Ectodermal cell (in vitro differentiated cells): ENCODE measurements at regions not wholly inside any gene's neighbourhood (a gene's known extent, or its start where the extent isn't known, plus 50 kb on each side); places are given as distances from the start of the nearest gene placed in this dataset.
"Not testable (repeated sequence)": the region's sequence is repeated elsewhere in the genome, so short reads cannot be mapped to it uniquely, and the experiment has no call there.

Experiments
- H3K27ac ChIP-seq: 2 replicates; pipeline ENCODE4 v1.7.0; 2013; ENCODE audit warnings: mild to moderate bottlenecking, low read depth, low read length; ENCODE audit not compliant: insufficient read depth, poor library complexity, severe bottlenecking
- H3K27me3 ChIP-seq: 2 replicates; pipeline ENCODE4 v1.7.0; 2013; ENCODE audit warnings: mild to moderate bottlenecking, low read length; ENCODE audit not compliant: insufficient read depth, control insufficient read depth, poor library complexity, severe bottlenecking
- H3K36me3 ChIP-seq: one replicate; pipeline ENCODE4 v1.7.0; 2013; ENCODE audit warnings: low read length; ENCODE audit not compliant: control insufficient read depth, insufficient read depth
- H3K4me1 ChIP-seq: one replicate; pipeline ENCODE4 v1.7.0; 2013; ENCODE audit warnings: low read length; ENCODE audit not compliant: control insufficient read depth, insufficient read depth
- H3K4me3 ChIP-seq: 2 replicates; pipeline ENCODE4 v1.7.0; 2013; ENCODE audit warnings: low read depth, low read length, control low read depth; ENCODE audit not compliant: insufficient read depth
- H3K9me3 ChIP-seq: 2 replicates; pipeline ENCODE4 v1.7.0; 2013; ENCODE audit warnings: mild to moderate bottlenecking, low read length, moderate library complexity; ENCODE audit not compliant: control insufficient read depth
- WGBS, 2 experiments: methylation state at CpG; one replicate each; pipeline ENCODE4 v1.1.7; 2013; ENCODE audit warnings: missing lambda C conversion rate in 2 of 2; 5-methylcytosine and 5-hydroxymethylcytosine counted together

DNA sequence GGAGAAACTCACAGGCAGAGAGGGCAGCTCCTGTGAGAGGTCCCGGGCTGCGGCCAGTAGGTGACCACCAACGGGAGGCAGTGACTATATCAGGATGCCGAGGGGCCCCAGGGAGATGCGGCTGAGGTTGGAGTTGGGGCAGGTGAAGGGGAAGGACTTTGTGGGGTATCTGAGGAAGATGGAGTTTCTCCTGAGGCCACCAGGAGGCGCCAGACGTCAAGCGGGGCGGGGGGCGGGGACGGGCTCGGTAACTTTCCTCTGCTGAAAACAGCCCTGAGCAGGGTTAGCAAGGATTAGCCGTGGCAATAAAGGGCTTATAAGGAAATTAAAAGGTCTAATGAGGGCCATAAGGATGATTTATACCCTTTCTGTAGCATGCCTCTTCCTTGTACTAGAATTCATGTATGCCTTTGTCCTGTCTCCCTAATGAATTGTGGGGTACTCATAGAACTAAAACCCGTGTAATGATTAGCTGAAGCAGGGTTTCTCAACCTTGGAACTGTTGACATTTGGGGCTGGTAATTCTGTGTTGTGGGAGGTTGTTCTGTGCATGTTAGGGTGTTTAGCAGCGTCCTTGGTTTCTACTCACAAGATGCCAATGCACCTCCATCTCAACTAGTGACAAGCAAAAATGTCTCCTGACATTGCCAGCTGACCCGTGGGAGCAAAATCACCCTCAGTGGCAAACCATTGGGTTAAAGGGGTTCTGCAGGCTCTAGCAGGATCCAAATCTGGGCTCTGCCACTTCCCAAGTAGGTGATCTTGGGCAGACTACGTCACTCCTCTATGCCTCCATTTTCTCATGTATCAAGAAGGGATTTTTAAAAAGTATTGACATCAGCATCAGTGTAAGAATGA, 74.8 kb upstream of the GRIN2A start:
- no peaks in the 10 kb centered on the region for H3K9me3 ChIP-seq
- WGBS, 2 experiments: 25 to 27% methylated on average over 16 to 17 of the region's 17 CpGs
- H3K27ac ChIP-seq: no peak overlapping the region
- H3K4me1 ChIP-seq: peaks cover 4% of the 10 kb centered on the region
- H3K27me3 ChIP-seq: no peaks in the 10 kb centered on the region
- no peaks in the 10 kb centered on the region for H3K36me3 ChIP-seq
- H3K4me3 ChIP-seq: no peak overlapping the region

DNA sequence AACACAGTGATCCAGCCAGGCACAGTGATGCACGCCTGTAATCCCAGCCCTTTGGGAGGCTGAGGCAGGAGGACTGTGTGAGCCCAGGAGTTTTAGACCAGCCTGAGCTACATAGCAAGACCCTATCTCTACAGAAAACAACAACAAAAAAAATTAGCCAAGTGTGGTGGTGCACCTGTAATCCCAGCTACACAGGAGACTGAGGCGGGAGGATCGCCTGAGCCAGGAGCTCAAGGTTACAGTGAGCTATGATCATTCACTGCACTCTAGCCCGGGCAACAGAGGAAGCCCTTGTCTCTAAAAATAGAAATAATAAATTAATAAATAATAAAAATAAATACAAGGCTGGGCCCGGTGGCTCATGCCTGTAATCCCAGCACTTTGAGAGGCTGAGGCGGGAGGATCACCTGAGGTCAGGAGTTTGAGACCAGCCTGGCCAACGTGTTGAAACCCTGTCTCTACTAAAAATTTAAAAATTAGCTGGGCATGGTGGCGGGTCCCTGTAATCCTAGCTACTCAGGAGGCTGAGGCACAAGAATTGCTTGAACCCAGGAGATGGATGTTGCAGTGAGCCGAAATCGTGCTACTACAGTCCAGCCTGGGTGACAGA, 75.5 kb upstream of the GRIN2A start:
- not testable (repeated sequence) for H3K9me3 ChIP-seq
- 93 to 94% methylated on average over 9 of the region's 10 CpGs for WGBS, 2 experiments

GRCh38 chr16:10258930-10259603, 76.8 kb upstream of the GRIN2A start:
- H3K27ac ChIP-seq, H3K27me3 ChIP-seq: not testable (repeated sequence)
- 84 to 92% methylated on average over 8 to 10 of the region's 10 CpGs for WGBS, 2 experiments

More for the DNA sequence above, 75.5 kb upstream of the GRIN2A start:
- H3K4me3 ChIP-seq, H3K27me3 ChIP-seq, H3K36me3 ChIP-seq, H3K27ac ChIP-seq, H3K4me1 ChIP-seq: not testable (repeated sequence)

GRCh38 chr16:10261077-10261476, 78.8 kb upstream of the GRIN2A start:
- no peaks in the 10 kb centered on the region for H3K27me3 ChIP-seq
- H3K9me3 ChIP-seq: no peaks in the 10 kb centered on the region
- H3K27ac ChIP-seq: no peak overlapping the region
- no peaks in the 10 kb centered on the region for H3K36me3 ChIP-seq
- no peak overlapping the region for H3K4me3 ChIP-seq
- peaks cover 4% of the 10 kb centered on the region for H3K4me1 ChIP-seq
- WGBS, 2 experiments: 86 to 91% methylated on average over 11 of the region's 11 CpGs

More at GRCh38 chr16:10258930-10259603, 76.8 kb upstream of the GRIN2A start:
- H3K9me3 ChIP-seq, H3K4me3 ChIP-seq, H3K4me1 ChIP-seq, H3K36me3 ChIP-seq: not testable (repeated sequence)

DNA sequence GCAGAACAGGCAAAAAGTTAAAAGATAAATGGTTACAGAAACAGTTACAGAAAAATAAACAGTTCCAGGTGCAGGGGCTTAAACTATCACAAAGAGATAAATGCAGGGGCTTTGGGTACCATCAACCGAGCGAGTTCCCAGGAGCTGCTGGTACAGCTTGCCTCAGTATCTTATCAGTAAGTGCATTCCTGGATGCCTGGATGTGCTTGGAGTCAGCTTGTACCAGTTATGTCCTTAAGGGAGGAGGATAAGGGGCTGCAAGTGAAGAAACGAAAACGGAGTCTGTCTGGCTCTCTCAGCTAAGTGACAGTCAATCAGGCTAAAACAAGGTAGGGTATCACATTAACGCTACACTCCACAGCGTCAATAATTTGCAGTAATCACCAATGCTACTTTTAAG, 79.3 kb upstream of the GRIN2A start:
- not testable (repeated sequence) for H3K36me3 ChIP-seq, H3K27ac ChIP-seq, H3K4me1 ChIP-seq, H3K4me3 ChIP-seq, H3K27me3 ChIP-seq, H3K9me3 ChIP-seq
- 69 to 78% methylated on average over 6 of the region's 6 CpGs for WGBS, 2 experiments

DNA sequence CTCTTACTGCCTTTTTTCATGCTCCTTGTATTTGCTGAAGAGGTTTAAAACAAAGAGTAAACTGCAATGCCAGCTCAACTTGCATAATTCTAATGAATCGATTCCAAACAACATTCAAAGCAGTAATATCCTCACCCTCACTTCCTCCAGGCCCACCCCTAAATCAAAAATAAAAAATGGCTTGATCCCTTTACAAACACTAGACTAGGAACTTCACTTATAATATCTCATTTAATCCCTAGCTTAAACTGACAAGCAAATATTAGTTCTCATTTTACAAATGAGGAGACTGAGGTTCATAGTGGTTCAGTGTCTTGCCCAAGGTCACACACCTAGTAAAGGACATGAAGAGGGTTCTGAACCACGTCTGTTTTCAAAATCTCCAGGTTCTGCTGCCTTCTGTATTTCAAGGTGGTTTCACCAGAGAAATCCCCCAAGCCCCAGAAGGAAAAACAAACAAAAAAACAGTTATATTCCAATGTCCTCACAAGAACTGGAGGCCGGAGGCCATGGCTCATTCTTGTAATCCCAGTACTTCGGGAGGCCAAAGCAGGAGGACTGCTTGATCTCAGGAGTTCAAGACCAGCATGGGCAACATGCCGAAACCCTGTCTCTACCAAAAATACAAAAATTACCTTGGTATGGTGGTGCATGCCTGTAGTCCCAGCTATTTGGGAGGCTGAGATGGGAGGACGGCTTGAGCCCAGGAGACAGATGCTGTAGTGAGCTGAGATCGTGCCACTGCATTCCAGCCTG, 80.3 kb upstream of the GRIN2A start:
- Histone ChIP-seq H3K4me1 (no peaks in the 10 kb centered on the region), H3K36me3 (no peaks in the 10 kb centered on the region), H3K27me3 (no peaks in the 10 kb centered on the region), H3K4me3 (no peak overlapping the region), H3K27ac (no peak overlapping the region), H3K9me3 (no peaks in the 10 kb centered on the region)
- 88 to 93% methylated on average over 7 of the region's 7 CpGs for WGBS, 2 experiments

DNA sequence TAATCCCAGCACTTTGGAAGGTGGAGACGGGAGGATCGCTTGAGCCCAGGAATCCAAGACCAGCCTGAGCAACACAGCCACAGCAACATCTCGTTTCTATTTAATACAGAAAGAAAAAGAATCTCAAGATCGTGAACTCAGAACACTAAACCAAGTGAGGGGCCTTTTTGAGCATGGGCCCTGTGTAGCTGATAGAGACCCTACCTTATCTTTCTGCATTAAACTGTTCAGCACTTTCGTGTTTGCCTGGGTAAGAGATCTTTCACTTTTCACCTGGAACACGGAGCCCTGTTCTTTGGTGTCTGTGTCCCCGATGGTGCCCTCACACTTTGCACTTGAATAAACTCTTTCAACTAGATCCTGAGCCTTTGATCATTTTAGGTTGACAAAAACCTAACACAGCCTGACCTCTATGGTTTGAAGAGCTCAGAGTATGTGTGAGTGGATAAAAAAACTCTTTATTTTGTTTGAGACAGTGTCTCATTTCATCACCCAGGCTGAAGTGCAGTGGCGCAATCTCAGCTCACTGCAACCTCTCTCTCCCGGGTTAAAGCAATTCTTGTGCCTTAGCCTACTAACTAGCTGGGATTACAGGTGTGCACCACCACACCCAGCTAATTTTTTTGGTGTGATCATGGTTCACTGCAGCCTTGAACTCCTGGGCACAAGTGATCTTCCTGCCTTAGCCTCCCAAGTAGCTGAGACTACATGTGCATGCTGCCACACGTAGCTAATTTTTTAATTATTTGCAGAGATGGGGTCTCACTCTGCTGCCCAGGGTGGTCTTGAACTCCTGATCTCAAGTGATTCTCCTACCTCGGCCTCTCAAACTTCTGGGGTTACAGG, 83.8 kb upstream of the GRIN2A start:
- Histone ChIP-seq H3K4me3 (no peak overlapping the region), H3K9me3 (no peaks in the 10 kb centered on the region), H3K27ac (no peak overlapping the region), H3K27me3 (no peaks in the 10 kb centered on the region), H3K4me1 (no peaks in the 10 kb centered on the region), H3K36me3 (no peaks in the 10 kb centered on the region)
- WGBS, 2 experiments: 85% methylated on average over 11 of the region's 11 CpGs

GRCh38 chr16:10266809-10267208, 84.6 kb upstream of the GRIN2A start:
- Histone ChIP-seq H3K4me1 (no peaks in the 10 kb centered on the region), H3K27me3 (no peaks in the 10 kb centered on the region), H3K27ac (no peak overlapping the region), H3K9me3 (no peaks in the 10 kb centered on the region), H3K36me3 (no peaks in the 10 kb centered on the region), H3K4me3 (no peak overlapping the region)
- WGBS, 2 experiments: 92 to 96% methylated on average over 5 of the region's 5 CpGs

GRCh38 chr16:10269632-10270031, 87.4 kb upstream of the GRIN2A start:
- 96 to 100% methylated on average over 1 of the region's 1 CpG for WGBS, 2 experiments
- H3K27ac ChIP-seq: no peak overlapping the region
- no peaks in the 10 kb centered on the region for H3K9me3 ChIP-seq

More at GRCh38 chr16:10269632-10270031, 87.4 kb upstream of the GRIN2A start:
- Histone ChIP-seq H3K4me3 (no peak overlapping the region), H3K36me3 (no peaks in the 10 kb centered on the region), H3K27me3 (no peaks in the 10 kb centered on the region), H3K4me1 (no peaks in the 10 kb centered on the region)
